22Rv1 (cell line): ENCODE measurements at regions not wholly inside any gene's neighbourhood (a gene's known extent, or its start where the extent isn't known, plus 50 kb on each side); places are given as distances from the start of the nearest gene placed in this dataset.

Source experiments
- ZFX ChIP-seq: fragments of 450-650 bp; IDR thresholded peaks from 2 replicates; pipeline ENCODE4 v1.6.1; 2017; ENCODE audit warnings: antibody characterized with exemption, borderline replicate concordance
- TF ChIP-seq, protein P1 (sequence below): fragments of 450-650 bp; IDR thresholded peaks from 2 replicates; pipeline ENCODE4 v1.5.1; 2017; ENCODE audit warnings: mild to moderate bottlenecking

DNA sequence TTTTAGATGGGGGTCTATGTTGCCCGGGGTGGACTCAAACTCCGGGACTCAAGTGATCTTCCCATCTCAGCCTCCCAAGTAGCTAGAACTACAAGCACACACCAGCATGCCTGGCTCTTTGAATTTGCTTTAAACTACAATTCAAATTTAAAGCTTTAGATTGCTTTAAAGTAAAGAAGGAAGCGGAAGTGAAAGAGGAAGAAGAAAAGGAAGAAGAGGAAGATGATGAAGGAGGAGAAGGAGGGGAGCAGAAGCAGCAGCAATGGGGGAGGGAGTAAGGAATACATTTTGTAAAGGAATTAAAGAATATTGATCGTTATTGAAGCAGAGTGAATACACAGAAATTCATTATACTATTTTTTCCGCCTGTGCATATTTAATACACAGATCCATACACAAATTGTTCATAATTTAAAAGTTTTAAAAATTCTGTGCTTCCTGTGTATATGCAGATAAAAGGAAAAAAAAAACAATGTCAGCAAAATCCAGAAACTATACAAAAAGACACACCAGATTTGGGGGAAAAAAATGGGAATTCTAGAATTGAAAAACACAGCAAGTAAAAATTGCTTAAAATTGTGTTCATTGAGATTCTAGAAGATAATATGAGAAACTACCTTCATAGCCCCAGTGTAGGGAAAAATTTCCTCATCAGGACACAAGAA lies 60.8 kb upstream of the KCNMA1 start:
- TF ChIP-seq, protein P1, sequence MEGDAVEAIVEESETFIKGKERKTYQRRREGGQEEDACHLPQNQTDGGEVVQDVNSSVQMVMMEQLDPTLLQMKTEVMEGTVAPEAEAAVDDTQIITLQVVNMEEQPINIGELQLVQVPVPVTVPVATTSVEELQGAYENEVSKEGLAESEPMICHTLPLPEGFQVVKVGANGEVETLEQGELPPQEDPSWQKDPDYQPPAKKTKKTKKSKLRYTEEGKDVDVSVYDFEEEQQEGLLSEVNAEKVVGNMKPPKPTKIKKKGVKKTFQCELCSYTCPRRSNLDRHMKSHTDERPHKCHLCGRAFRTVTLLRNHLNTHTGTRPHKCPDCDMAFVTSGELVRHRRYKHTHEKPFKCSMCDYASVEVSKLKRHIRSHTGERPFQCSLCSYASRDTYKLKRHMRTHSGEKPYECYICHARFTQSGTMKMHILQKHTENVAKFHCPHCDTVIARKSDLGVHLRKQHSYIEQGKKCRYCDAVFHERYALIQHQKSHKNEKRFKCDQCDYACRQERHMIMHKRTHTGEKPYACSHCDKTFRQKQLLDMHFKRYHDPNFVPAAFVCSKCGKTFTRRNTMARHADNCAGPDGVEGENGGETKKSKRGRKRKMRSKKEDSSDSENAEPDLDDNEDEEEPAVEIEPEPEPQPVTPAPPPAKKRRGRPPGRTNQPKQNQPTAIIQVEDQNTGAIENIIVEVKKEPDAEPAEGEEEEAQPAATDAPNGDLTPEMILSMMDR: no peak
- no peak for TF ChIP-seq ZFX
